Endodermal cell (in vitro differentiated cells): ENCODE measurements at regions not wholly inside any gene's neighbourhood (a gene's known extent, or its start where the extent isn't known, plus 50 kb on each side); places are given as distances from the start of the nearest gene placed in this dataset.

Experiments
- DNase-seq: peaks from one replicate; pipeline ENCODE4 v3.0.0-alpha.2; 2017
- H3K27ac ChIP-seq: 2 replicates; pipeline ENCODE4 v1.5.1; 2013; ENCODE audit warnings: mild to moderate bottlenecking, low read depth, low read length, moderate library complexity
- H3K27me3 ChIP-seq: 2 replicates; pipeline ENCODE4 v1.6.1; 2013; ENCODE audit warnings: mild to moderate bottlenecking, low read length, moderate library complexity; ENCODE audit not compliant: insufficient read depth, control insufficient read depth, poor library complexity, severe bottlenecking
- H3K36me3 ChIP-seq: 2 replicates; pipeline ENCODE4 v1.7.0; 2013; ENCODE audit warnings: mild to moderate bottlenecking, low read length, moderate library complexity; ENCODE audit not compliant: control insufficient read depth, insufficient read depth
- H3K4me1 ChIP-seq: one replicate; pipeline ENCODE4 v1.7.0; 2013; ENCODE audit warnings: low read length; ENCODE audit not compliant: control insufficient read depth, insufficient read depth
- H3K4me3 ChIP-seq: 2 replicates; pipeline ENCODE4 v1.5.1; 2013; ENCODE audit warnings: mild to moderate bottlenecking, low read length, moderate library complexity
- H3K9ac ChIP-seq: 2 replicates; pipeline ENCODE4 v1.6.1; 2013; ENCODE audit warnings: mild to moderate bottlenecking, low read length, moderate library complexity; ENCODE audit not compliant: poor library complexity, severe bottlenecking; ENCODE audit errors: extremely low read depth
- H3K9me3 ChIP-seq: 2 replicates; pipeline ENCODE4 v1.6.1; 2013; ENCODE audit warnings: mild to moderate bottlenecking, low read length, moderate library complexity; ENCODE audit not compliant: control insufficient read depth
- H3K27ac Mint-ChIP-seq: 2 replicates; pipeline ENCODE4 v1.8.0; 2020; ENCODE audit warnings: mixed read lengths
- H3K27me3 Mint-ChIP-seq: 2 replicates; pipeline ENCODE4 v1.8.0; 2021; ENCODE audit warnings: mild to moderate bottlenecking, mixed read lengths; ENCODE audit not compliant: insufficient read depth
- H3K36me3 Mint-ChIP-seq: 2 replicates; pipeline ENCODE4 v1.8.0; 2020; ENCODE audit warnings: low read depth, mixed read lengths
- H3K4me1 Mint-ChIP-seq: 2 replicates; pipeline ENCODE4 v1.8.0; 2020; ENCODE audit warnings: mixed read lengths
- H3K4me3 Mint-ChIP-seq: 2 replicates; pipeline ENCODE4 v1.8.0; 2020; ENCODE audit warnings: mild to moderate bottlenecking, moderate library complexity, mixed read lengths
- H3K9me3 Mint-ChIP-seq: 2 replicates; pipeline ENCODE4 v1.8.0; 2020; ENCODE audit warnings: mild to moderate bottlenecking, mixed read lengths
- WGBS, 2 experiments: methylation state at CpG; one replicate each; pipeline versions ENCODE4 v1.1.5 to v1.1.7; 2013; ENCODE audit warnings: missing lambda C conversion rate in 2 of 2, mixed read lengths in 1 of 2; ENCODE audit not compliant: insufficient coverage in 1 of 2, insufficient read length in 1 of 2; 5-methylcytosine and 5-hydroxymethylcytosine counted together
- TF ChIP-seq, protein P1 (sequence below): fragments of 200-600 bp; sonication (generic); conservative IDR thresholded peaks from 2 replicates; pipeline ENCODE4 v1.5.0; 2021; ENCODE audit warnings: antibody characterized with exemption, mild to moderate bottlenecking

DNA sequence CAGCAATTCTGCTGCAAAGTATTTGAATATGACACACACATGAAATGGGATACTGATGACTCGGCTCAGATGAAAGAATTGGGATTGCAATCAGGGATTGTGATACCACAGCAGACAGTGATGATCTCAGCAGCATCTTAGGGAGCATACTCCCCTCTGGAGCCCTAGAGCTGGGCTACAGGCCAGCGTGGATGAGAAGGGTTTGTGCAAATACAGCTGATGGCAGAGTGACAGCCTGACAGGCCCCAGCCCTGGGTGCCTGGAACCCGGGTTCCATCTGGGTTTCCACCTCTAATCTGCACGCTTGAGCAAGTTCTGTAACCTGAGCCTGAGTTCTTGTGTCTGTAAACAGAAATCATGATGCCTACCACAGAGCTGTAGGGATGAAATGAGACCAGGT is 418.0 kb downstream of the LRATD1 start:
- Mint-ChIP-seq H3K4me1 (peaks cover under 1% of the 10 kb centered on the region), H3K36me3 (no peaks in the 10 kb centered on the region), H3K9me3 (no peaks in the 10 kb centered on the region), H3K4me3 (no peak overlapping the region), H3K27ac (no peak overlapping the region), H3K27me3 (peaks cover 10% of the 10 kb centered on the region)
- Histone ChIP-seq H3K27ac (no peak overlapping the region), H3K27me3 (peaks cover 18% of the 10 kb centered on the region), H3K4me3 (no peak overlapping the region), H3K4me1 (no peaks in the 10 kb centered on the region), H3K9ac (no peak overlapping the region), H3K36me3 (no peaks in the 10 kb centered on the region), H3K9me3 (no peaks in the 10 kb centered on the region)
- no peak for DNase-seq
- TF ChIP-seq, protein P1, sequence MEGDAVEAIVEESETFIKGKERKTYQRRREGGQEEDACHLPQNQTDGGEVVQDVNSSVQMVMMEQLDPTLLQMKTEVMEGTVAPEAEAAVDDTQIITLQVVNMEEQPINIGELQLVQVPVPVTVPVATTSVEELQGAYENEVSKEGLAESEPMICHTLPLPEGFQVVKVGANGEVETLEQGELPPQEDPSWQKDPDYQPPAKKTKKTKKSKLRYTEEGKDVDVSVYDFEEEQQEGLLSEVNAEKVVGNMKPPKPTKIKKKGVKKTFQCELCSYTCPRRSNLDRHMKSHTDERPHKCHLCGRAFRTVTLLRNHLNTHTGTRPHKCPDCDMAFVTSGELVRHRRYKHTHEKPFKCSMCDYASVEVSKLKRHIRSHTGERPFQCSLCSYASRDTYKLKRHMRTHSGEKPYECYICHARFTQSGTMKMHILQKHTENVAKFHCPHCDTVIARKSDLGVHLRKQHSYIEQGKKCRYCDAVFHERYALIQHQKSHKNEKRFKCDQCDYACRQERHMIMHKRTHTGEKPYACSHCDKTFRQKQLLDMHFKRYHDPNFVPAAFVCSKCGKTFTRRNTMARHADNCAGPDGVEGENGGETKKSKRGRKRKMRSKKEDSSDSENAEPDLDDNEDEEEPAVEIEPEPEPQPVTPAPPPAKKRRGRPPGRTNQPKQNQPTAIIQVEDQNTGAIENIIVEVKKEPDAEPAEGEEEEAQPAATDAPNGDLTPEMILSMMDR, result no peak
- 83 to 89% methylated on average over 2 to 4 of the region's 4 CpGs for WGBS, 2 experiments

DNA sequence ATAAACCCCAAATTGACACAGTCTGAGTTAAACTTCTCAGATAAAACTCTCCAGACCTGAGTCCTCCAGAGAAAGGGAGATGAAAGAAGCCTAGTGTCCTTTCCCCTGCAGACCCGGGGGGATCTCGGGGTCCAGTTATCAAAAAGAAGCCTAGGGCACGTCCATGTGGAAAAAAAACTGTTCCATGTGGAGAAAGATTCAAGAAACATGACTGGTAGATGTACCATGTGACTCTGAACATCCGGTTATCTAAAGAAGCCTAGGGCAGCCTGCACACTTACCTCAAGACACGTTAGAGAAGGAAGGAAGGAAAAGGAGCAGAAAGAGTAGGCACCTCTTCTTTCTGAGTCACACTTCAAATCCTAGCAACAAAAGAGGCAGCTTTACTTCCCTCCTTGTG is 421.0 kb downstream of the LRATD1 start:
- no peak overlapping the region for H3K27ac ChIP-seq
- no peaks in the 10 kb centered on the region for H3K36me3 Mint-ChIP-seq
- H3K36me3 ChIP-seq, result no peaks in the 10 kb centered on the region
- peaks cover 4% of the 10 kb centered on the region for H3K4me1 Mint-ChIP-seq
- H3K27ac Mint-ChIP-seq, result no peak overlapping the region
- peaks cover 16% of the 10 kb centered on the region for H3K27me3 Mint-ChIP-seq
- H3K4me3 Mint-ChIP-seq, result no peak overlapping the region
- H3K4me1 ChIP-seq, result no peaks in the 10 kb centered on the region
- WGBS, 2 experiments, result 87 to 95% methylated on average over 2 to 5 of the region's 5 CpGs
- TF ChIP-seq, protein P1, result no peak
- H3K4me3 ChIP-seq, result no peak overlapping the region
- peaks cover 20% of the 10 kb centered on the region for H3K27me3 ChIP-seq
- H3K9ac ChIP-seq, result no peak overlapping the region
- no peaks in the 10 kb centered on the region for H3K9me3 ChIP-seq
- H3K9me3 Mint-ChIP-seq, result no peaks in the 10 kb centered on the region
- DNase-seq, result no peak

DNA sequence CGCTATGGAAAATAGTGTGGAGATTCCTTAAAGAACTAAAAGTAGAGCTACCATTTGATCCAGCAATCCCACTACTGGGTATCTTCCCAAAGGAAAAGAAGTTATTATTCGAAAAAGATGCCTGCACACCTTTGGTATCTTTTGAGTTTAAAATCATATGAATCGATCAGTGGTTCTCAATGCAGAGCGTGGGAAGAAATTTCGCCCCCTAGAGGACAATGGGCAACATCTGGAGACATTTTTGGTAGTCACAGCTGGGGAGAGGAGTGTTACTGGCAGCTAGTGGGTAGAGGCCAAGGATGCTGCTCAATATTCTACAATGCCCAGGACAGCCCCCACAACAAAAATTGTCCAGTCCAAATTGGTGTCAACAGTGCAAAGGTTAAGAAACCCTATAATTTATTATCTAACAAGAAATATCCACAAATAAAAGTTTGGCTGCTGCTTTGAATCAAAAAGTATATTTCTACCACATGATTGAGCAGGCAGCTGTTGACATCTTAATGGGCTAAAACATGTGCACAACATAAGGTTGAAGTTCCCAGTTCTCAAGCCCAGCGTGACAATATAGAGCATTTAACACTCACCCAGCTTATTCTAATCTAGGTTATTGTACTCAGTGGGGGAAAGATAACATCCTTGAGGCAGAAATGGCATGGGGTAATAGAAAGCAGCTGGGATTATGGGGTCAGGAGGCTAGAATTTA is 425.7 kb downstream of the LRATD1 start:
- no peaks in the 10 kb centered on the region for H3K36me3 ChIP-seq
- no peak overlapping the region for H3K9ac ChIP-seq
- no peak overlapping the region for H3K27ac Mint-ChIP-seq
- H3K9me3 Mint-ChIP-seq, result no peaks in the 10 kb centered on the region
- H3K36me3 Mint-ChIP-seq, result no peaks in the 10 kb centered on the region
- TF ChIP-seq, protein P1, result peak; percentile 80
- H3K9me3 ChIP-seq, result no peaks in the 10 kb centered on the region
- H3K4me3 ChIP-seq, result no peak overlapping the region
- H3K27me3 Mint-ChIP-seq, result peaks cover 22% of the 10 kb centered on the region
- DNase-seq, result peak; percentile 66
- no peak overlapping the region for H3K27ac ChIP-seq
- H3K4me3 Mint-ChIP-seq, result no peak overlapping the region
- peaks cover 9% of the 10 kb centered on the region for H3K4me1 Mint-ChIP-seq
- WGBS, 2 experiments, result 71 to 100% methylated on average over 4 to 6 of the region's 6 CpGs
- peaks cover 2% of the 10 kb centered on the region for H3K4me1 ChIP-seq
- H3K27me3 ChIP-seq, result peaks cover 33% of the 10 kb centered on the region
